K562 (cell line): ENCODE measurements at regions not wholly inside any gene's neighbourhood (a gene's known extent, or its start where the extent isn't known, plus 50 kb on each side); places are given as distances from the start of the nearest gene placed in this dataset.

Source experiments
- ATAC-seq: fragments of 200-7000 bp; cut with Tn5 transposase; 3 replicates; pipeline ENCODE4 v1.9.1; 2020; ENCODE audit warnings: moderate library complexity
- BruUV-seq: library from RNA; stranded (reverse); fragments of 400-500 nt; replicated peaks from 2 replicates; lab custom pipeline; 2021; lab: Mats Ljungman, UMichigan
- CTCF ChIA-PET: fragments of 300-600 bp; formaldehyde crosslinking; extraction: SDS; loops from one replicate; lab custom pipeline; 2021; ENCODE audit warnings: low intra/inter-chr PET ratio; lab: Yijun Ruan, JAX
- POLR2A ChIA-PET: fragments of 300-600, 350-650 bp; sonication (Branson Sonifier 250); formaldehyde crosslinking; extraction: SDS; loops from one replicate; lab custom pipeline; 2021; ENCODE audit warnings: antibody characterized with exemption, inconsistent platforms; lab: Yijun Ruan, JAX
- DNase-seq, 4 experiments: peaks; one replicate each; pipeline versions ENCODE4 v3.0.0 to v3.0.0-alpha.2; 2011 to 2018; ENCODE audit warnings: low spot score in 3 of 4, mixed read lengths in 3 of 4; ENCODE audit errors: extremely low read depth in 1 of 4
- FAIRE-seq: peaks from 2 replicates; lab custom pipeline; 2011; peaks lifted over from hg19 to GRCh38; lab: Jason Lieb, UNC
- H2AFZ ChIP-seq: 2 replicates; pipeline ENCODE4 v1.6.0; 2011; ENCODE audit warnings: low read depth, low read length, control low read depth, inconsistent platforms
- H3K27ac ChIP-seq: fragments of 200-600 bp; 3 replicates; pipeline ENCODE4 v1.8.0; 2011; ENCODE audit warnings: low read depth, mild to moderate bottlenecking, control low read depth, inconsistent platforms, low read length, moderate library complexity, mixed read lengths; ENCODE audit errors: extremely low read depth
- H3K27me3 ChIP-seq, 2 experiments: fragments of 300-600 bp in 1 of 2; 2 replicates in 1 of 2; 3 replicates in 1 of 2; pipeline versions ENCODE4 v1.6.0 to v1.8.0; 2011; ENCODE audit warnings: inconsistent platforms in 2 of 2, low read length in 2 of 2, mild to moderate bottlenecking in 1 of 2, mixed read lengths in 1 of 2, moderate library complexity in 1 of 2; ENCODE audit not compliant: control insufficient read depth in 2 of 2, insufficient read depth in 2 of 2
- H3K36me3 ChIP-seq: fragments of 300-600 bp; 3 replicates; pipeline ENCODE4 v1.8.0; 2011; ENCODE audit warnings: mild to moderate bottlenecking, low read length, inconsistent platforms; ENCODE audit not compliant: control insufficient read depth, insufficient read depth
- H3K4me1 ChIP-seq, 2 experiments: fragments of 200-600 bp in 1 of 2; replicated peaks in 1 of 2; 2 replicates in 1 of 2; 3 replicates in 1 of 2; pipeline versions ENCODE4 v1.5.1 to v1.8.0; 2011; ENCODE audit warnings: inconsistent platforms in 2 of 2, low read length in 2 of 2, mild to moderate bottlenecking in 1 of 2, mixed read lengths in 1 of 2, moderate library complexity in 1 of 2; ENCODE audit not compliant: control insufficient read depth in 2 of 2, insufficient read depth in 2 of 2
- H3K4me2 ChIP-seq: 2 replicates; pipeline ENCODE4 v1.6.1; 2011; ENCODE audit warnings: low read length, control low read depth, inconsistent platforms, mixed read lengths; ENCODE audit not compliant: insufficient read depth
- H3K4me3 ChIP-seq: fragments of 200-600 bp; sonication (generic), shearing (Covaris generic); 2 replicates; pipeline ENCODE4 v1.5.1; 2016; ENCODE audit warnings: control low read depth, inconsistent platforms
- H3K79me2 ChIP-seq: fragments of 200-600 bp; 3 replicates; pipeline ENCODE4 v1.8.0; 2011; ENCODE audit warnings: low read length, inconsistent platforms; ENCODE audit not compliant: control insufficient read depth, insufficient read depth
- H3K9ac ChIP-seq, 2 experiments: 2 replicates each; pipeline versions ENCODE4 v1.6.0 to v1.6.1; 2011; ENCODE audit warnings: low read depth in 2 of 2, low read length in 2 of 2, control low read depth in 1 of 2, inconsistent platforms in 1 of 2, mild to moderate bottlenecking in 1 of 2, mixed read lengths in 1 of 2; ENCODE audit not compliant: insufficient read depth in 1 of 2
- H3K9me1 ChIP-seq: one replicate; pipeline ENCODE4 v1.6.0; 2011; ENCODE audit warnings: inconsistent platforms, mild to moderate bottlenecking, low read length, moderate library complexity; ENCODE audit not compliant: control insufficient read depth, insufficient read depth
- H3K9me3 ChIP-seq: replicated peaks from 2 replicates; pipeline ENCODE4 v1.5.1; 2011; ENCODE audit warnings: low read depth, low read length, inconsistent platforms; ENCODE audit not compliant: control insufficient read depth, insufficient read depth
- H4K20me1 ChIP-seq: replicated peaks from 2 replicates; pipeline ENCODE4 v1.6.1; 2011; ENCODE audit warnings: low read length, inconsistent platforms, mixed read lengths; ENCODE audit not compliant: control insufficient read depth, insufficient read depth
- ATF1 ChIP-seq, 2 experiments: fragments of 450-650 bp in 1 of 2; IDR thresholded peaks; 2 replicates each; pipeline ENCODE4 v1.6.1; 2016; ENCODE audit warnings: missing compliant biosample characterization in 1 of 2, missing genetic modification characterization in 1 of 2
- COPS2 ChIP-seq: fragments of 450-650 bp; conservative IDR thresholded peaks from 2 replicates; pipeline ENCODE4 v1.6.1; 2016; ENCODE audit warnings: mild to moderate bottlenecking, moderate library complexity
- DACH1 ChIP-seq: fragments of 450-650 bp; IDR thresholded peaks from 2 replicates; pipeline ENCODE4 v1.6.1; 2018; ENCODE audit not compliant: partially characterized antibody
- ETV6 ChIP-seq, 3 experiments: fragments of 150-350 bp in 1 of 3; sonication (generic) in 1 of 3; formaldehyde crosslinking in 1 of 3; IDR thresholded peaks; 2 replicates each; pipeline versions ENCODE4 v1.6.1 to v1.8.0; 2014 to 2022; ENCODE audit warnings: borderline replicate concordance in 2 of 3, low read depth in 2 of 3, antibody characterized with exemption in 1 of 3, low read length in 1 of 3, mild to moderate bottlenecking in 1 of 3, missing genetic modification reagents in 1 of 3
- GABPB1 ChIP-seq: sonication (generic); formaldehyde crosslinking; IDR thresholded peaks from 2 replicates; pipeline ENCODE4 v1.8.0; 2022; ENCODE audit warnings: mild to moderate bottlenecking, missing genetic modification reagents
- MAFG ChIP-seq: fragments of 450-650 bp; conservative IDR thresholded peaks from 2 replicates; pipeline ENCODE4 v1.6.1; 2016; ENCODE audit warnings: missing genetic modification characterization, missing compliant biosample characterization
- PHB2 ChIP-seq: fragments of 450-650 bp; IDR thresholded peaks from 2 replicates; pipeline ENCODE4 v1.6.1; 2017; ENCODE audit warnings: low read depth
- RBFOX2 ChIP-seq: fragments of 200-400 bp; formaldehyde crosslinking; IDR thresholded peaks from 2 replicates; pipeline ENCODE4 v1.6.1; 2017; ENCODE audit warnings: low read depth, mild to moderate bottlenecking, low read length, moderate library complexity
- RCOR1 ChIP-seq, 2 experiments: IDR thresholded peaks; 2 replicates each; pipeline ENCODE4 v1.6.1; 2012; ENCODE audit warnings: low read depth in 2 of 2, low read length in 2 of 2, borderline replicate concordance in 1 of 2, improper control_type of control experiment in 1 of 2
- ZBTB34 ChIP-seq: fragments of 250-450 bp; sonication (Bioruptor Pico); IDR thresholded peaks from 2 replicates; pipeline ENCODE4 v1.8.0; 2021; ENCODE audit warnings: mild to moderate bottlenecking, moderate library complexity
- WGBS: fragments of 100-300 bp; shearing (Covaris generic); methylation state at CpG from one replicate; pipeline ENCODE4 v1.1.6; 2016; ENCODE audit warnings: low coverage, mixed read lengths; ENCODE audit not compliant: insufficient coverage; ENCODE audit errors: missing lambda C conversion rate; 5-methylcytosine and 5-hydroxymethylcytosine counted together
- in situ Hi-C: fragments of 300-500 bp; cut with MboI; formaldehyde crosslinking; loops from 4 replicates; pipeline ENCODE4 v1.15.0; 2018; ENCODE audit warnings: inconsistent platforms, mixed read lengths
- intact Hi-C: fragments of 100-400 bp; cut with micrococcal nuclease; formaldehyde crosslinking; loops from 2 replicates; pipeline ENCODE4 v1.14.2; 2022

- ATAC-seq (no peak), FAIRE-seq (peak; percentile 23), DNase-seq (no peak)
- no peaks in the 10 kb centered on the region for H4K20me1 ChIP-seq
- no peak overlapping the region for H3K27ac ChIP-seq
- in situ Hi-C loops: no loop called here
- no peaks in the 10 kb centered on the region for H3K79me2 ChIP-seq
- CTCF ChIA-PET: no interaction called here
- no peaks in the 10 kb centered on the region for H3K9me1 ChIP-seq
- intact Hi-C loops: no loop called here
- H3K27me3 ChIP-seq: peaks cover 0 to 20% of the 10 kb centered on the region in 2 experiments; a peak in 3 of 5 replicates
- POLR2A ChIA-PET: no interaction called here
- no peaks in the 10 kb centered on the region for H3K36me3 ChIP-seq
- no peaks in the 10 kb centered on the region for H3K4me1 ChIP-seq
- 1% methylated on average over 5 of the region's 5 CpGs for WGBS
- no peaks in the 10 kb centered on the region for H3K9me3 ChIP-seq
- H3K4me3 ChIP-seq: no peak overlapping the region
- no peak overlapping the region for H3K4me2 ChIP-seq
- no TSS peak for BruUV-seq
- no peak for TF ChIP-seq ZBTB34 (CRISPR knock-in tag)
- no peak for TF ChIP-seq RBFOX2
- TF ChIP-seq COPS2: no peak
- TF ChIP-seq MAFG (tag): no peak
- TF ChIP-seq GABPB1 (CRISPR knock-in tag): no peak
- no peak for TF ChIP-seq ETV6 (IDR thresholded peaks at IDR 0.05; ENCODE audit: borderline replicate concordance in 1 of 2, low read depth in 2 of 2, low read length in 1 of 2)
- TF ChIP-seq ETV6 (CRISPR knock-in tag; IDR thresholded peaks at IDR 0.05; ENCODE audit: borderline replicate concordance): no peak
- no peak for TF ChIP-seq RCOR1 (IDR thresholded peaks at IDR 0.05; ENCODE audit: borderline replicate concordance in 1 of 2, low read depth in 2 of 2, low read length in 2 of 2)
- no peak for TF ChIP-seq PHB2
- TF ChIP-seq ATF1 (CRISPR knock-in tag; IDR thresholded peaks at IDR 0.05): no peak
- no peak for TF ChIP-seq ATF1 (tag; IDR thresholded peaks at IDR 0.05)
- no peak for TF ChIP-seq DACH1
- no peak overlapping the region for H2AFZ ChIP-seq
- no peak overlapping the region for H3K9ac ChIP-seq
Observed at GRCh38 chr7:50915621-50916020, 132.9 kb upstream of the GRB10 start.
